HL-60/S4 (cell line): ENCODE measurements at regions not wholly inside any gene's neighbourhood (a gene's known extent, or its start where the extent isn't known, plus 50 kb on each side); places are given as distances from the start of the nearest gene placed in this dataset.
"Not testable (repeated sequence)": the region's sequence is repeated elsewhere in the genome, so short reads cannot be mapped to it uniquely, and the experiment has no call there.

Source experiments
- in situ Hi-C: fragments of 300-500 bp; cut with MboI; formaldehyde crosslinking; loops from 2 replicates; pipeline ENCODE4 v1.14.3; 2022; ENCODE audit warnings: low sequenced_read_pairs

GRCh38 chr9:12195456-12195855, 497.7 kb upstream of the TYRP1 start:
- in situ Hi-C loops = no loop called here

GRCh38 chr9:12204512-12204911, 488.7 kb upstream of the TYRP1 start:
- in situ Hi-C loops = no loop called here

- in situ Hi-C loops = no loop called here
Observed at GRCh38 chr9:12212860-12213259, 480.3 kb upstream of the TYRP1 start.

GRCh38 chr9:12221470-12221869, 471.7 kb upstream of the TYRP1 start:
- in situ Hi-C loops = no loop called here

GRCh38 chr9:12224449-12224848, 468.7 kb upstream of the TYRP1 start:
- in situ Hi-C loops = no loop called here

GRCh38 chr9:12230708-12231107, 462.5 kb upstream of the TYRP1 start:
- in situ Hi-C loops = no loop called here

DNA sequence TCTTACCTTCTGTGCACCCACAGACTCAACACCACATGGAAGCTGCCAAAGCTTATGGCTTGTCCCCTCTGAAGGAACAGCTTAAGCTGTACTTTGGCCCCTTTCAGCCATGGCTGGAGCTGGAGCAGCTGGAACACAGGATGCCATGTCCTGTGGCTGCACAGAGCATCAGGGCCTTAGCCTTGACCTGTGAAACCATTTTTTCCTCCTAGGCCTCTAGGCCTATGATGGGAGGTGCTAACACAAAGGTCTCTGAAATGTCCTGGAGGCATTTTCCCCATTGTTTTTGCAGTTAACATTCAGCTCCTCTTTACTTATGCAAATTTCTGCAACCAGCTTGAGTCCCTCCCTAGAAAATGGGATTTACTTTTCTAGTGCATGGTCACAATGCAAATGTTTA, 461.4 kb upstream of the TYRP1 start:
- in situ Hi-C loops = no loop called here

- in situ Hi-C loops = no loop called here
Observed at GRCh38 chr9:12232836-12233235, 460.3 kb upstream of the TYRP1 start.

GRCh38 chr9:12253941-12254340, 439.2 kb upstream of the TYRP1 start:
- in situ Hi-C loops = no loop called here

- in situ Hi-C loops = no loop called here
Observed at GRCh38 chr9:12266758-12267157, 426.4 kb upstream of the TYRP1 start.

- in situ Hi-C loops = no loop called here
Observed at GRCh38 chr9:12271421-12271891, 421.7 kb upstream of the TYRP1 start.

DNA sequence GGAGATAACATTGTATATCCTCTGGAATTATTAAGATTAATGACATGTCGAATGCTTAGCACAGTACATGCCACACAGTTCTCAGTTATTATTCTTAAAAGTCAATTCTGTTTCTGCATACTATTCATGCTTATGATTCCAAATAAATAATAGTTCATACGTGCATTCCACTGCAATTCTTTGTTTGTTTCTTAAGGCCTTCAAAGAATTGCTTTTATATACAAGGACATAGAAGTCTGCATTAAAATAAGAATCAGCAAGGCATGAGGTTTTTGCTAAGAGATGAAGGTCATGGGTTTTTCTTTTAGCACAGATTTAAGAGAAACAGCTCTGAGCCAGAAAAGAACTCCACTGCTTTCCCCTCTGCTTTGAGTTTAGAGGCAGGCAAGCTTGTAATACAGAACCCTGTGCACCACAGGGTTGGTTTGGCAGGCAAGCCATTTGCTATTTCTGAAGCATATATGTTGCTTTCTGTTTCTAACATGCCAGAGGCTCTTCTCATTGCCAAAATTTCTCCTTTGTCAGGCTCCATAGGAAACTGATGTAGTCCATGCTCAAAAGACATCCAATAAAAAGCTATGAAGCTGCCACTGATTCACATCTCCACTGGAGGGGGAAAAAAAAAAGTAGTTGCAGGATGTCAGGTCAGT, 420.6 kb upstream of the TYRP1 start:
- in situ Hi-C loops = no loop called here

DNA sequence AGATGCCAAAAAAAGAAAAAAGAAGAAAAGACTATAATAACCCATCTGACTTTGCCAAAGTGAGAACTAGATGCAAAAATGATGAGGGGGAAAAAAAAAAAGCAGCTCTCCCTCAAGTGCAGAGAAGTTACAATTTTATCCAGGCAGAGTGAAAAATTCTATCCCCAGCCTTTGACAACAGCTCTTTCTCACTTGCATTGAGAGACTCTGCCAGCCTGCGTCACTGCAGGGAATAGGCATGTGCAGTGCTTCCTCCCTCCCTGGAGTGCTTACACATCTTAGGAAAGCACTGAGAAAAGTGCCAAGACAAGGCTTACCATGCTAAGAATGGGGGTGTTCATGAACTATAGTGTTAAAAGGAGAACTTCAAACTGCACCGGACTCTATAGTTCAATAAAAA, 418.6 kb upstream of the TYRP1 start:
- in situ Hi-C loops = no loop called here

DNA sequence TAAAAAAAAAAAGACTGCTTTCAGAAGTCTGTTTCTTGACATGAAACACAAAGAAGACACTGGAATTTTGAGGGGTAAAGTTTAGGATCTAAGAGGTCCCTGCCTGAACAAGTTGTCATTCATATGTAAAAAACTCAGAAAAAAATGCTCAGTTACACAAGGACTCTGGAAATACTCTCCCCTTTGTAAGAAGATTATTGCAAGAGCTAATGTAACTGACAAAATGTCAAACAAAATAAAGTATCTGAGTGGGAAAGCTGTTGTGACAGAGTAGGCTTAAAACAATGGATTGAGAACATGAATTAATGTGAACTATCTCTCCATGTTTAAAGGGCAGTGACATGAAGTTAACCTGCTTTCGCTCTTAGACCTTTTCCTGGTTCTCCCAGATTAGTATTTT, 416.7 kb upstream of the TYRP1 start:
- in situ Hi-C loops = no loop called here

- in situ Hi-C loops = no loop called here
Observed at GRCh38 chr9:12289711-12290110, 403.5 kb upstream of the TYRP1 start.

DNA sequence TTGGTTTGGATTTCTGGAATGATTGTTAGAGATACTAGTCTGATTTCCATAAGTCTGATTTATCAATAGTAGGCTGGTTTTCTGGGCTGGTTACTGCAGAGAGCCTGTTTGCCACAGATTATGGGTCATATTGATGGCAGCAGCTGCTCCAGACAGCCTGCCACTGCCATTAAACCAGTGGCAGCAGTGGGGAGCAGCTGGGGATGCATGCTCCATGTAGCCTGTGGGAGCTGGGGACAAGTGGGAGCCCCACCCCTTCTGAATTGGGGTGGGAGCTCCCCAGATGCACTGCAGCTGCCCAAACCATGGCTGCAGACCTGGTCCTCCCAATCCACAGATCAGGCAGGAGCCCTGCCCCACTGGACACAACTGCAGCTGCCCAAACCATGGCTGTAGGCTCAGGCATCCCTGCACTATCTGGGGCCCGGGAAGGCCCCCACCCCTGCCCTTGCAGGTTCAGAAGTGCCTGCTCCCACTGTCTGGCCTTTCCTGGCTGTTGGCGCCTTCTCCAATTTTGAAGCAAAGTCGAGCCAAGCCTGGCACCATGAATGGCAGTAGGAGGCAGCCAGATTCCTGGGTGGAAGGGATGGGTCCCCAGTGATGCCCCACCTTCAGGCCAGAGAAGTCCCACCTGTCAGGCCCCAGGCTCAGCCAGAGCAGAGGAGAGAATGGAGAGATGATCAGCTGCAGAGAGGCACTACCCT, 402.9 kb upstream of the TYRP1 start:
- in situ Hi-C loops = no loop called here

DNA sequence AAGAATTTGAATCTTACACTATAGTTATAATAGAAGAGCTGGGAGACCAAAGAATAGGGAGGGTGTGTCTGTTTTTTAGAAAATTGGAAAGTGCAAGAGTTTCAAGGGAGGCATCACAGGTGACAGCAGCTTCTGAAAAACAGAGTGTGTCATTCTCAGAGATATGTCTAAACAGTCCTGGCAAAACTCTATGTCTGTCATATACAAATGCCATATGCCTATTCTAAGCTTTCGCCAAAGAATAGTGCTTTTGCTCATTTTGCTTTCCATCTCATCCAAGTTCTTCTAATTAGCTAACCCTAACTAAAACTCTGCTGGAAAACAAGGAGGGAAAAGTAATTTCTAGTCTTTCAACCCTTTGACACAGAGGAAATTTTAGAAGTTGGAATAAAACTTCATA, 388.0 kb upstream of the TYRP1 start:
- in situ Hi-C loops = no loop called here

DNA sequence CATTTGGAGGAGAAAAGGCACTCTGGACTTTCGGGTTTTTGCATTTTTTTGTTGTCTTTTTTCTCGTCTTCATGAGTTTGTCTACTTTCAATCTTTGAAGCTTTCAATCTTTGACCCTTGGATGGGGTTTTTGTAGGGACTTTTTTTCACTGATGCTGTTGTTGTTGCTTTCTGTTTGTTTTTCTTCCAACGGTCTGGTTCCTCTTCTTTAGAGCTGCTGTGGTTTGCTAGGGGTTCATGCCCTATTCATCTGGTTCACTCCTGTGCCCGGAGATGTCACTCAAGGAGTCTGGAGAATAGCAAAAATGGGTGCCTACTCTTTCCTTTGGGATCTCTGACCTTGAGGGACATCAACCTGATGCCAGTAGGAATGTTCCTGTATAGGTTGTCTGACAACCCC, 378.6 kb upstream of the TYRP1 start:
- in situ Hi-C loops = no loop called here

DNA sequence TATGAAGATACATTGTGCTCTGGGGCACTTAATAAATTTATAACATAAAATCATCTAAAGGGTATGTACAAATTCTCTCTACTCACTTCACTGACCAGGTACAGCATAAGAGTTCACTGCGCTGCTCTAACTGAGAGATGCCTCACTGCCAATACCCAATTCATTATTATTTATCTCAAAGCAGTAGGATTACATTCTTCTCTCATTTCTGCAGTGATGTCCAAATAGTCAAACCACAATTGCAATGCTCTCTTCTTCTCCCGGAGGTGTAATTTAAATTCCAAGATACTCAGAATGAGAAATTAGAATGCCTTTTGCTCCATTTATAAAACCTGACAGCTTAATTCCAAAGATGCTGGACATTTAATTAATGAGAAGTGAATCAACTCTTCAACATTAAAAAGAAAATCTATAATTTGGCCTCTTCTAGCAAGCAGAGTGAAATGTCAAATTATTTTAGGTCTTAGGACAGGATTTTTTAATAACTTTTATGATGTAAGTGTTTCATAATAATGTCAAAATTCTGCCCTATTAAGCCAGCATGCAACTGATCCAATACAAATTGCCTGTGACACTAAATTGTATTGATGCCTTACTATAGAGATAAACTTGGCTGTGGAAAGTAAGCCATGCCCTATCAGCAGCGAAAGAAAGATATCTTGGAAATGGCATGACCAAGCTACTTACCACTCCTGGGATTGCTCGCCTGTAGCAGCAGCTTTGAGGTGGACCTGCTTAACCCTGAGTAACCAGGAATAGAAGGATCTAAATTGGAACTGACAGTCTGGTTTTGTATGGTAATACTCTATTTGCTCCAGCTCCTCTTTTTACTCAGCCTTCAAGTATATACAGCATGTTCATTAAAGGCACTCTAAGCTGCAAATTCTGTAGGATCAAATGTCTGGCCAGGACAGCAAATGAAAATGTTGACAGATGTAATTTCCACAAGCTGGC, 374.2 kb upstream of the TYRP1 start:
- in situ Hi-C loops = no loop called here

DNA sequence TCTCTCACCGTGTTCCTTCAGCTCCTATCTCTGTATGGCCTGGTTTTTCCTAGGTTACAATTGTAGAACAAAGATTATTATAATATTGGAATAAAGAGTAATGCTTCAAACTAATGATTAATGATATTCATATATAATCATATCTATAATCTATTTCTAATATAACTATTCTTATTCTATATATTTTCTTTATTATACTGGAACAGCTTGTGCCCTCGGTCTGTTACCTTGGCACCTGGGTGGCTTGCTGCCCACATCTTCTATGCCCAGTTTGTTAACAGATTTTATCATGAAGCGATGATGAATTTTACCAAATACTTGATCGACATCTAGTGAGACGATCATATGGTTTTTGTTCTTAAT, 363.6 kb upstream of the TYRP1 start:
- in situ Hi-C loops = no loop called here

GRCh38 chr9:12333966-12334365, 359.2 kb upstream of the TYRP1 start:
- in situ Hi-C loops = not testable (repeated sequence)

DNA sequence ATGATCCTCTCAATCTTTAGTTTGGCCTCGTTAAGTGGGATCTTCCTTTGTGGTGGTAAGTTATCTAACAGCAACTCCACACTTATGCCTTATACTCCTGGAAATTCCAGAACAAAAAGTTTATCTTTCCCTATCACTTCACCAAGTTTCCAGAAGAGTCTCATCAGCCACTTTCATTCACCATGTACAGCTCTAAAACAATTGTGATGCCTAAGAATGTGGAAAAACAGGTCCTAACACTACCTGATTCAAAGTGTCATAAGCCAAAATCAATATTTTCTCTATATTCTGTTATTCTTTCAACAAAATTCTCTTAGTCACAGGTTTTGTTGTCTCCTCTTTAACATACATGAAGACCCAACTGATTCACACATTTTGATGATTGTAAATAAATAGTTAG, 342.4 kb upstream of the TYRP1 start:
- in situ Hi-C loops = no loop called here
